Progenitor cell of endocrine pancreas (in vitro differentiated cells): ENCODE measurements at regions not wholly inside any gene's neighbourhood (a gene's known extent, or its start where the extent isn't known, plus 50 kb on each side); places are given as distances from the start of the nearest gene placed in this dataset.
A peak's percentile ranks its signal among the peaks of the same experiment; 100 is the strongest.

Source experiments
- DNase-seq: peaks from one replicate; pipeline ENCODE4 v3.0.0; 2021; ENCODE audit warnings: low spot score; ENCODE audit not compliant: unreplicated experiment
- H3K27ac Mint-ChIP-seq: 2 replicates; pipeline ENCODE4 v1.8.0; 2021; ENCODE audit warnings: mild to moderate bottlenecking, moderate library complexity, mixed read lengths
- H3K27me3 Mint-ChIP-seq: 2 replicates; pipeline ENCODE4 v1.8.0; 2021; ENCODE audit warnings: mixed read lengths
- H3K36me3 Mint-ChIP-seq: 2 replicates; pipeline ENCODE4 v1.8.0; 2022; ENCODE audit warnings: mixed read lengths; ENCODE audit not compliant: insufficient read depth
- H3K4me1 Mint-ChIP-seq: 2 replicates; pipeline ENCODE4 v1.8.0; 2021; ENCODE audit warnings: low read depth, mixed read lengths
- H3K4me3 Mint-ChIP-seq: 2 replicates; pipeline ENCODE4 v1.8.0; 2021; ENCODE audit warnings: low read depth, mild to moderate bottlenecking, moderate library complexity, mixed read lengths
- H3K9me3 Mint-ChIP-seq: 2 replicates; pipeline ENCODE4 v1.8.0; 2021; ENCODE audit warnings: low read depth, mixed read lengths
- CTCF ChIP-seq: fragments of 200-600 bp; sonication (generic); IDR thresholded peaks from one replicate; pipeline ENCODE4 v1.5.0; 2021; ENCODE audit warnings: antibody characterized with exemption, mild to moderate bottlenecking; ENCODE audit not compliant: unreplicated experiment

DNA sequence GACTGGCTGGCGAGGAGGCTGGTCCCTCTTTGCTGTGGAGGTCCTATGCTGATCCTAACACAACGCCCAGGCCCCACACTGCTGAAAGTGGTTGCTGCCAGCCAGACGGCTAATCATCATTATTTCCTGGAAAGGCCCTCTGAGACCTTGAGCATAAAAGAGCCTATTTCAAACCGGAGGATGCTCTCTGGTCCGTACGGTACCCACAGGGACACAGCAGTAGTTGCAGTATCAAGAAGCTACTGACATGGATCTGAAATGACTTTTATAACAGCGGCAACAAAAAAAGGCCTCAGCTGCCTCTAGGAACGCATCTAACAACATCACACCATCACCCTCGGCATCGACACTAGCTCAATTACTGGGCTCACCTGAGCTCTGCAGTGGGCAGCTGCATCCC is 59.1 kb upstream of the FOXB1 start:
- Mint-ChIP-seq H3K9me3 (peaks cover 5% of the 10 kb centered on the region), H3K4me1 (peaks cover 15% of the 10 kb centered on the region), H3K36me3 (no peaks in the 10 kb centered on the region), H3K27ac (no peak overlapping the region), H3K27me3 (peaks cover 71% of the 10 kb centered on the region), H3K4me3 (no peak overlapping the region)
- DNase-seq, result no peak
- no peak for TF ChIP-seq CTCF

DNA sequence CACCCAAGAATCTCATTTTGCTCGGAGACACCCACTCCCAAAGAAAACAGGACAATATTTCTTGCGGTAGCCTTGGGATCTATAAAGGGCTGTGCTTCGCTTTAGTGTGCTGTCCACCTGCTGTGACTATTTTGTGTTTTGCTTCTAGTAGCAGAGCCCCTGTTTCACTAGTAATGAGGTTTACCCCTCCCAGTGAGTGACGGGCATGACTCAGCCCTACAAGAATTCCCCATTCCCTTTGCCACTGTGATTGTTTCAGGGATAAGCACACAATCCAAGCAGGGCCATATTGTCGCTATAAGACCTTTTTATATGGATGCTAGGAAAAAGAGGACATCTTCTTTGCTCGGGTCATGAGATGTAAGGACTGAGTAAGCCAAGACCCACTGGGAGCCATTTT is 62.5 kb upstream of the FOXB1 start:
- Mint-ChIP-seq H3K4me1 (peaks cover 11% of the 10 kb centered on the region), H3K4me3 (no peak overlapping the region), H3K9me3 (no peaks in the 10 kb centered on the region), H3K36me3 (no peaks in the 10 kb centered on the region), H3K27ac (peak overlapping the region; percentile 67), H3K27me3 (peaks cover 75% of the 10 kb centered on the region)
- DNase-seq, result no peak
- no peak for TF ChIP-seq CTCF

DNA sequence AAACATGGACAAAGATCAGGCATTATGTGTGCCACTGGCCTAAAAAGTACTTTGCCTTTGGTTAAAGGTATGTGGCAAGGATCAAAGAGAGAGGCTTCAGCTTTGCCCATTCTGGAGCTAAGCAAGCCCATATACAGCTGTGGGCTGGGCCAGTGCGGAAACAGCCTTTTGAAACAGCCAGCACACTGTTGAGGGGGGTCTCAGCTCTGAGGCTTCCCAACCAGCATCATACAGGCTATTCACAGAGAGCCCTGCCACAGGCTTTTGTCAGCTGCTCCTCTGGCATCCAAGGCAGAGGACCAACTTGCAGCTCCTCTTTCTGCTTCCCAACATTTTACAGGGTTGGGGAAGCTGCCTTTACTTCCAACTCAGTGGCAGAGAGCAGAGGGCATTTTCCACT is 63.2 kb upstream of the FOXB1 start:
- no peak for DNase-seq
- no peak for TF ChIP-seq CTCF
- H3K27me3 Mint-ChIP-seq, result peaks cover 76% of the 10 kb centered on the region
- H3K27ac Mint-ChIP-seq, result no peak overlapping the region
- H3K9me3 Mint-ChIP-seq, result no peaks in the 10 kb centered on the region
- H3K36me3 Mint-ChIP-seq, result no peaks in the 10 kb centered on the region
- peaks cover 7% of the 10 kb centered on the region for H3K4me1 Mint-ChIP-seq
- no peak overlapping the region for H3K4me3 Mint-ChIP-seq

DNA sequence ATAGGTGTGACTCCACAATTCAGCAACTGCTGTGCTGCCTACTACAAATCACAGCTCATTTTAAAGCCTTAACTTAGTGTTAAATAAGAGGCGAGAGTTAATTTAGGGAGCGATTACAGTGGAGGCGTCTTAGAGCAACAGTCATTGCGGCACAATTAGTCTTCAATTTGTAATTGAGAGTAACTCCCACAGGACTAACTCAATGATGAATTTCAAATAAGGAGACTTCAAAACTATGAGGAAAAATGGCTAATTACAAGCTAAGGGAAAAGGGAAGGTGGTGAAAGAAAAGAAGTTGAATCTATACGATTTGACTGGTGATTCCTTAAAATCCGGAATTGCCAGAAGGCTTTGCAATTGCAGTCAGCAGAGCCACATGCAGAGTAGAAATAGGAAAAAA is 63.7 kb upstream of the FOXB1 start:
- Mint-ChIP-seq H3K36me3 (no peaks in the 10 kb centered on the region), H3K4me1 (peaks cover 7% of the 10 kb centered on the region), H3K9me3 (no peaks in the 10 kb centered on the region), H3K27me3 (peaks cover 77% of the 10 kb centered on the region), H3K4me3 (no peak overlapping the region), H3K27ac (no peak overlapping the region)
- no peak for DNase-seq
- TF ChIP-seq CTCF, result no peak

DNA sequence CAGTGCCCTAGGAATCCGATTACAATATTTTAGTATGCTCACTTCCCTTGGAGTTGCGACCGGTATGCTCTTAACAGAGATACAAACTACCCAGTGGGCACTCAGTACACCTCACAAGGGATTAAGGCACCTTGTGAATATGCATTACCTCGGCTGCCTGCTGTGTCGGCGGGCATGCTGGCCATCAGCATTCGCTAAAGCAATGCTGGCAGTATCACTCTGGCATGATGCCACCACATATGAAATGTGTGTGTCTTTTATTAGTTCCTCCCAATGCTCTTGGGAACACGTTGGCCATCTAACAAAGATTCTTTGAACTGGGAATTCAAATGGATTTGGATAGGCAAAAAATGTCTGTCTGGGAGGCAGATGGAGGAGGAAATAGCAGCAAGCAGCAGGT is 67.4 kb upstream of the FOXB1 start:
- Mint-ChIP-seq H3K4me1 (peaks cover 15% of the 10 kb centered on the region), H3K27me3 (peaks cover 74% of the 10 kb centered on the region), H3K9me3 (no peaks in the 10 kb centered on the region), H3K4me3 (no peak overlapping the region), H3K27ac (no peak overlapping the region), H3K36me3 (no peaks in the 10 kb centered on the region)
- no peak for DNase-seq
- TF ChIP-seq CTCF, result no peak

GRCh38 chr15:59933607-59934006 is 70.5 kb upstream of the FOXB1 start:
- H3K27ac Mint-ChIP-seq, result no peak overlapping the region
- H3K4me1 Mint-ChIP-seq, result peaks cover 12% of the 10 kb centered on the region
- no peaks in the 10 kb centered on the region for H3K9me3 Mint-ChIP-seq
- no peak overlapping the region for H3K4me3 Mint-ChIP-seq
- H3K36me3 Mint-ChIP-seq, result no peaks in the 10 kb centered on the region
- no peak for TF ChIP-seq CTCF
- H3K27me3 Mint-ChIP-seq, result peaks cover 80% of the 10 kb centered on the region
- DNase-seq, result no peak
